ENCODE measurements at regions not wholly inside any gene's neighbourhood (a gene's known extent, or its start where the extent isn't known, plus 50 kb on each side); places are given as distances from the start of the nearest gene placed in this dataset.

- no peak for DNase-seq
Observed at GRCh38 chr12:19884021-19884492, 444.8 kb downstream of the AEBP2 start.

GRCh38 chr12:19885093-19885812, 446.0 kb downstream of the AEBP2 start:
- DNase-seq = no peak

- DNase-seq = no peak
Observed at GRCh38 chr12:19886065-19886464, 446.8 kb downstream of the AEBP2 start.

GRCh38 chr12:19886639-19887064, 447.4 kb downstream of the AEBP2 start:
- DNase-seq = no peak

- no peak for DNase-seq
Observed at GRCh38 chr12:19890024-19890423, 450.7 kb downstream of the AEBP2 start.

GRCh38 chr12:19891936-19892591, 452.8 kb downstream of the AEBP2 start:
- no peak for DNase-seq

GRCh38 chr12:19893514-19893913, 454.2 kb downstream of the AEBP2 start:
- DNase-seq = no peak

- no peak for DNase-seq
Observed at GRCh38 chr12:19894050-19894449, 454.8 kb downstream of the AEBP2 start.

- no peak for DNase-seq
Observed at GRCh38 chr12:19894803-19895202, 455.5 kb downstream of the AEBP2 start.

- DNase-seq = no peak
Observed at GRCh38 chr12:19895246-19896020, 456.1 kb downstream of the AEBP2 start.

- DNase-seq = no peak
Observed at GRCh38 chr12:19896041-19896440, 456.7 kb downstream of the AEBP2 start.

GRCh38 chr12:19896534-19896933, 457.2 kb downstream of the AEBP2 start:
- no peak for DNase-seq

GRCh38 chr12:19897900-19898408, 458.7 kb downstream of the AEBP2 start:
- no peak for DNase-seq

- DNase-seq = no peak
Observed at GRCh38 chr12:19901841-19902240, 462.5 kb downstream of the AEBP2 start.

GRCh38 chr12:19904819-19905218, 463.5 kb upstream of the PDE3A start:
- DNase-seq = no peak

- DNase-seq = no peak
Observed at GRCh38 chr12:19908830-19909229, 459.5 kb upstream of the PDE3A start.

- no peak for DNase-seq
Observed at GRCh38 chr12:19909418-19909817, 458.9 kb upstream of the PDE3A start.

- no peak for DNase-seq
Observed at GRCh38 chr12:19910681-19911080, 457.7 kb upstream of the PDE3A start.

- DNase-seq = no peak
Observed at GRCh38 chr12:19912991-19913390, 455.3 kb upstream of the PDE3A start.

GRCh38 chr12:19915392-19916195, 452.7 kb upstream of the PDE3A start:
- peak; percentile 77 for DNase-seq

GRCh38 chr12:19916196-19916753, 452.1 kb upstream of the PDE3A start:
- DNase-seq = no peak

- no peak for DNase-seq
Observed at GRCh38 chr12:19916974-19917373, 451.4 kb upstream of the PDE3A start.

All from NCI-H1105 (cell line).